H9 (cell line): ENCODE measurements at regions not wholly inside any gene's neighbourhood (a gene's known extent, or its start where the extent isn't known, plus 50 kb on each side); places are given as distances from the start of the nearest gene placed in this dataset.

Experiments
- DNase-seq: peaks from one replicate; pipeline ENCODE4 v3.0.0-alpha.2; 2017
- H2AFZ ChIP-seq: one replicate; pipeline ENCODE4 v1.6.1; 2013; ENCODE audit warnings: mild to moderate bottlenecking, low read length, control low read depth, moderate library complexity
- H2AK5ac ChIP-seq: 2 replicates; pipeline ENCODE4 v1.6.1; 2013; ENCODE audit warnings: low read length, control low read depth, mixed read lengths; ENCODE audit not compliant: insufficient read length
- H2BK120ac ChIP-seq: one replicate; pipeline ENCODE4 v1.6.1; 2013; ENCODE audit warnings: low read depth, mild to moderate bottlenecking, low read length, control low read depth, inconsistent platforms; ENCODE audit not compliant: poor library complexity, severe bottlenecking
- H2BK12ac ChIP-seq: 2 replicates; pipeline ENCODE4 v1.6.1; 2013; ENCODE audit warnings: low read length, control low read depth, mixed read lengths, low read depth; ENCODE audit not compliant: insufficient read length
- H2BK15ac ChIP-seq: 2 replicates; pipeline ENCODE4 v1.6.1; 2013; ENCODE audit warnings: low read depth, low read length, control low read depth
- H2BK20ac ChIP-seq: one replicate; pipeline ENCODE4 v1.6.1; 2013; ENCODE audit warnings: low read depth, mild to moderate bottlenecking, low read length, control low read depth, inconsistent platforms; ENCODE audit not compliant: poor library complexity, severe bottlenecking
- H2BK5ac ChIP-seq: 2 replicates; pipeline ENCODE4 v1.6.1; 2013; ENCODE audit warnings: low read length, control low read depth, mixed read lengths; ENCODE audit not compliant: insufficient read length
- H3K14ac ChIP-seq: 2 replicates; pipeline ENCODE4 v1.6.1; 2013; ENCODE audit warnings: low read length, control low read depth; ENCODE audit not compliant: insufficient read depth
- H3K18ac ChIP-seq: 2 replicates; pipeline ENCODE4 v1.6.1; 2013; ENCODE audit warnings: low read depth, mild to moderate bottlenecking, mixed read lengths, low read length, control low read depth; ENCODE audit not compliant: insufficient read length
- H3K23ac ChIP-seq: 2 replicates; pipeline ENCODE4 v1.6.1; 2013; ENCODE audit warnings: low read length, control low read depth, mixed read lengths, low read depth; ENCODE audit not compliant: insufficient read length
- H3K23me2 ChIP-seq: 2 replicates; pipeline ENCODE4 v1.6.1; 2013; ENCODE audit warnings: low read depth, mild to moderate bottlenecking, mixed read lengths, low read length, control low read depth; ENCODE audit not compliant: insufficient read length, poor library complexity, severe bottlenecking
- H3K27ac ChIP-seq: 2 replicates; pipeline ENCODE4 v1.5.1; 2013; ENCODE audit warnings: low read length, control low read depth, mixed read lengths, low read depth; ENCODE audit not compliant: insufficient read length
- H3K27me3 ChIP-seq: 2 replicates; pipeline ENCODE4 v1.6.1; 2013; ENCODE audit warnings: low read length, control low read depth, inconsistent platforms; ENCODE audit not compliant: insufficient read depth
- H3K4ac ChIP-seq: 2 replicates; pipeline ENCODE4 v1.6.1; 2013; ENCODE audit warnings: low read depth, mild to moderate bottlenecking, control low read depth, inconsistent platforms, low read length, moderate library complexity
- H3K4me1 ChIP-seq: 2 replicates; pipeline ENCODE4 v1.6.1; 2013; ENCODE audit warnings: low read length, control low read depth, inconsistent platforms; ENCODE audit not compliant: insufficient read depth
- H3K4me2 ChIP-seq: 2 replicates; pipeline ENCODE4 v1.6.1; 2013; ENCODE audit warnings: low read length, control low read depth, mixed read lengths; ENCODE audit not compliant: insufficient read length, insufficient read depth
- H3K56ac ChIP-seq: 2 replicates; pipeline ENCODE4 v1.6.1; 2013; ENCODE audit warnings: low read depth, mild to moderate bottlenecking, mixed read lengths, low read length, control low read depth; ENCODE audit not compliant: insufficient read length
- H3K79me1 ChIP-seq: 2 replicates; pipeline ENCODE4 v1.6.1; 2013; ENCODE audit warnings: low read depth, mild to moderate bottlenecking, moderate library complexity, low read length, control low read depth, inconsistent platforms; ENCODE audit not compliant: insufficient read depth, poor library complexity, severe bottlenecking
- H3K79me2 ChIP-seq: 2 replicates; pipeline ENCODE4 v1.6.1; 2013; ENCODE audit warnings: low read length, control low read depth, inconsistent platforms; ENCODE audit not compliant: insufficient read depth
- H3K9ac ChIP-seq: 2 replicates; pipeline ENCODE4 v1.6.1; 2013; ENCODE audit warnings: low read length, control low read depth, mixed read lengths; ENCODE audit not compliant: insufficient read length; ENCODE audit errors: extremely low read depth
- H3K9me3 ChIP-seq: one replicate; pipeline ENCODE4 v1.6.1; 2013; ENCODE audit warnings: low read depth, low read length, inconsistent platforms; ENCODE audit not compliant: control insufficient read depth
- H3T11ph ChIP-seq: one replicate; pipeline ENCODE4 v1.6.1; 2013; ENCODE audit warnings: mild to moderate bottlenecking, low read length, control low read depth, inconsistent platforms
- H4K20me1 ChIP-seq: one replicate; pipeline ENCODE4 v1.6.1; 2013; ENCODE audit not compliant: control insufficient read depth, insufficient read length, insufficient read depth
- H4K5ac ChIP-seq: 2 replicates; pipeline ENCODE4 v1.6.1; 2013; ENCODE audit warnings: low read depth, mild to moderate bottlenecking, mixed read lengths, low read length, control low read depth; ENCODE audit not compliant: insufficient read length
- H4K8ac ChIP-seq: replicated peaks from 2 replicates; pipeline ENCODE4 v1.6.1; 2013; ENCODE audit warnings: low read length, control low read depth, mixed read lengths, low read depth; ENCODE audit not compliant: insufficient read length
- H4K91ac ChIP-seq: 2 replicates; pipeline ENCODE4 v1.6.1; 2013; ENCODE audit warnings: low read depth, mild to moderate bottlenecking, moderate library complexity, mixed read lengths, low read length, control low read depth; ENCODE audit not compliant: insufficient read length
- H3K27ac Mint-ChIP-seq, 3 experiments: 2 replicates in 2 of 3; 3 replicates in 1 of 3; pipeline ENCODE4 v1.8.0; 2020 to 2021; ENCODE audit warnings: mixed read lengths in 3 of 3, mild to moderate bottlenecking in 1 of 3, moderate library complexity in 1 of 3
- H3K27me3 Mint-ChIP-seq: 2 replicates; pipeline ENCODE4 v1.8.0; 2021; ENCODE audit warnings: low read depth, mild to moderate bottlenecking, moderate library complexity, mixed read lengths
- H3K36me3 Mint-ChIP-seq, 3 experiments: 2 replicates in 2 of 3; 3 replicates in 1 of 3; pipeline ENCODE4 v1.8.0; 2020 to 2021; ENCODE audit warnings: low read depth in 3 of 3, mixed read lengths in 3 of 3; ENCODE audit not compliant: insufficient read depth in 1 of 3
- H3K4me1 Mint-ChIP-seq, 2 experiments: 2 replicates each; pipeline ENCODE4 v1.8.0; 2020; ENCODE audit warnings: mixed read lengths in 2 of 2
- H3K4me3 Mint-ChIP-seq, 2 experiments: 2 replicates in 1 of 2; 3 replicates in 1 of 2; pipeline ENCODE4 v1.8.0; 2020 to 2021; ENCODE audit warnings: mild to moderate bottlenecking in 2 of 2, mixed read lengths in 2 of 2, moderate library complexity in 1 of 2
- H3K9me3 Mint-ChIP-seq, 2 experiments: 2 replicates in 1 of 2; 3 replicates in 1 of 2; pipeline ENCODE4 v1.8.0; 2020; ENCODE audit warnings: mild to moderate bottlenecking in 2 of 2, mixed read lengths in 2 of 2, moderate library complexity in 1 of 2
- CTCF ChIP-seq: fragments of 200-600 bp; sonication (generic); conservative IDR thresholded peaks from 3 replicates; pipeline ENCODE4 v1.8.0; 2021; ENCODE audit warnings: antibody characterized with exemption, mild to moderate bottlenecking

GRCh38 chr15:87154761-87155160, 1075.1 kb downstream of the AGBL1 start:
- Histone ChIP-seq H2BK12ac (no peak overlapping the region), H3K23ac (no peak overlapping the region), H2BK15ac (no peak overlapping the region), H3K27ac (no peak overlapping the region), H4K91ac (no peak overlapping the region), H3K4me1 (no peaks in the 10 kb centered on the region), H2BK5ac (no peak overlapping the region), H3K9me3 (no peaks in the 10 kb centered on the region), H4K8ac (no peak overlapping the region), H3K9ac (no peak overlapping the region), H4K5ac (no peak overlapping the region), H3K23me2 (no peaks in the 10 kb centered on the region), H3T11ph (no peak overlapping the region), H2BK120ac (no peak overlapping the region), H3K79me1 (no peaks in the 10 kb centered on the region), H3K18ac (no peak overlapping the region), H3K79me2 (no peaks in the 10 kb centered on the region), H2BK20ac (no peak overlapping the region), H3K4me2 (no peak overlapping the region), H3K27me3 (no peaks in the 10 kb centered on the region), H3K14ac (no peak overlapping the region), H3K56ac (no peak overlapping the region), H2AK5ac (no peak overlapping the region), H2AFZ (no peak overlapping the region), H3K4ac (no peak overlapping the region), H4K20me1 (no peaks in the 10 kb centered on the region)
- Mint-ChIP-seq H3K9me3 (peaks cover 4% of the 10 kb centered on the region in 2 experiments; a peak in 2 of 5 replicates), H3K4me1 (no peaks in the 10 kb centered on the region), H3K36me3 (no peaks in the 10 kb centered on the region), H3K27ac (no peak overlapping the region), H3K27me3 (peaks cover 2% of the 10 kb centered on the region; the same call in 1 of the 2 replicates), H3K4me3 (no peak overlapping the region)
- TF ChIP-seq CTCF: no peak
- DNase-seq: no peak
